A549 (cell line): ENCODE measurements at regions not wholly inside any gene's neighbourhood (a gene's known extent, or its start where the extent isn't known, plus 50 kb on each side); places are given as distances from the start of the nearest gene placed in this dataset.

Experiments used
- ATAC-seq, 2 experiments: fragments of 200-7000 bp in 1 of 2; fragments of >200 bp in 1 of 2; cut with Nextera tagmentation in 1 of 2; cut with Tn5 transposase in 1 of 2; 3 replicates each; pipeline versions ENCODE4 v1.8.0 to v1.9.1; 2018 to 2020; ENCODE audit warnings: mild to moderate bottlenecking in 1 of 2, moderate library complexity in 1 of 2
- CTCF ChIA-PET: fragments of 300-600 bp; sonication (Branson Sonifier 250); formaldehyde crosslinking; extraction: SDS; loops from one replicate; lab custom pipeline; 2021; ENCODE audit warnings: antibody characterized with exemption, inconsistent platforms; lab: Yijun Ruan, JAX
- POLR2A ChIA-PET: fragments of 350-600 bp; formaldehyde crosslinking; extraction: SDS; loops from one replicate; lab custom pipeline; 2021; ENCODE audit warnings: antibody characterized with exemption, inconsistent platforms; lab: Yijun Ruan, JAX
- DNase-seq, 2 experiments: peaks; one replicate each; pipeline versions ENCODE4 v3.0.0 to v3.0.0-alpha.2; 2011 to 2016; ENCODE audit warnings: low read depth in 1 of 2, low spot score in 1 of 2
- FAIRE-seq: peaks from 2 replicates; lab custom pipeline; 2011; peaks lifted over from hg19 to GRCh38; lab: Jason Lieb, UNC
- H3K27ac ChIP-seq, 2 experiments: fragments of >200 bp; sonication (Bioruptor Twin); formaldehyde crosslinking; 3 replicates each; pipeline ENCODE4 v1.5.1; 2016 to 2017
- H3K4me1 ChIP-seq: fragments of >200 bp; sonication (Bioruptor Twin); formaldehyde crosslinking; 3 replicates; pipeline ENCODE4 v1.6.1; 2016
- H3K4me2 ChIP-seq: fragments of >200 bp; sonication (Bioruptor Twin); formaldehyde crosslinking; 3 replicates; pipeline ENCODE4 v1.6.1; 2016
- H3K4me3 ChIP-seq: fragments of >200 bp; sonication (Bioruptor Twin); formaldehyde crosslinking; 3 replicates; pipeline ENCODE4 v1.5.1; 2016
- H3K9me3 ChIP-seq: fragments of >200 bp; sonication (Bioruptor Twin); formaldehyde crosslinking; 3 replicates; pipeline ENCODE4 v1.6.1; 2016
- BCL3 ChIP-seq: fragments of >200 bp; sonication (Bioruptor Twin); formaldehyde crosslinking; IDR thresholded peaks from 3 replicates; pipeline ENCODE4 v1.6.1; 2016
- EP300 ChIP-seq, 2 experiments: fragments of >200 bp; sonication (Bioruptor Twin); formaldehyde crosslinking; IDR thresholded peaks; 2 replicates in 1 of 2; 3 replicates in 1 of 2; pipeline ENCODE4 v1.6.1; 2016 to 2017
- FOSL2 ChIP-seq, 2 experiments: fragments of 450-650 bp in 1 of 2; fragments of >200 bp in 1 of 2; sonication (Bioruptor Twin) in 1 of 2; formaldehyde crosslinking; IDR thresholded peaks; 2 replicates each; pipeline versions ENCODE4 v1.5.0 to v1.6.1; 2016 to 2020; ENCODE audit warnings: mild to moderate bottlenecking in 1 of 2, moderate library complexity in 1 of 2
- FOXS1 ChIP-seq: fragments of 250-450 bp; sonication (Bioruptor Pico); IDR thresholded peaks from 2 replicates; pipeline ENCODE4 v1.5.0; 2020; ENCODE audit warnings: mild to moderate bottlenecking, moderate library complexity
- HDAC2 ChIP-seq: fragments of 200-600 bp; sonication (generic); IDR thresholded peaks from 2 replicates; pipeline ENCODE4 v1.6.1; 2016
- HEYL ChIP-seq: fragments of 250-450 bp; sonication (Bioruptor Pico); IDR thresholded peaks from 2 replicates; pipeline ENCODE4 v1.8.0; 2021; ENCODE audit warnings: mild to moderate bottlenecking, moderate library complexity
- HOXA7 ChIP-seq: fragments of 250-450 bp; sonication (Bioruptor Pico); IDR thresholded peaks from 2 replicates; pipeline ENCODE4 v1.5.0; 2020; ENCODE audit warnings: mild to moderate bottlenecking, moderate library complexity
- HOXB5 ChIP-seq: fragments of 250-450 bp; sonication (Bioruptor Pico); IDR thresholded peaks from 2 replicates; pipeline ENCODE4 v1.5.0; 2020; ENCODE audit warnings: mild to moderate bottlenecking, moderate library complexity
- KDM1A ChIP-seq: fragments of 200-600 bp; sonication (generic); IDR thresholded peaks from 2 replicates; pipeline ENCODE4 v1.6.1; 2016; ENCODE audit warnings: low read depth, mild to moderate bottlenecking
- KDM5A ChIP-seq: fragments of 200-600 bp; sonication (generic); IDR thresholded peaks from 2 replicates; pipeline ENCODE4 v1.6.1; 2016; ENCODE audit warnings: antibody characterized with exemption, mild to moderate bottlenecking
- MYC ChIP-seq: IDR thresholded peaks from 2 replicates; pipeline ENCODE4 v1.6.1; 2012; ENCODE audit warnings: mild to moderate bottlenecking, inconsistent platforms, low read length, improper control_type of control experiment, borderline replicate concordance
- POLR2A ChIP-seq: IDR thresholded peaks from 2 replicates; pipeline ENCODE4 v1.6.1; 2012; ENCODE audit warnings: mild to moderate bottlenecking, low read length
- RAD21 ChIP-seq, 2 experiments: fragments of >200 bp in 1 of 2; sonication (Bioruptor Twin) in 1 of 2; formaldehyde crosslinking in 1 of 2; IDR thresholded peaks in 1 of 2; conservative IDR thresholded peaks in 1 of 2; 2 replicates in 1 of 2; 3 replicates in 1 of 2; pipeline ENCODE4 v1.6.1; 2012 to 2018; ENCODE audit warnings: inconsistent platforms in 1 of 2
- RFX5 ChIP-seq: fragments of 450-650 bp; IDR thresholded peaks from 2 replicates; pipeline ENCODE4 v1.7.1; 2014; ENCODE audit warnings: antibody characterized with exemption, mild to moderate bottlenecking, moderate library complexity
- SMC3 ChIP-seq: fragments of >200 bp; sonication (Bioruptor Twin); formaldehyde crosslinking; IDR thresholded peaks from 3 replicates; pipeline ENCODE4 v1.6.1; 2018; ENCODE audit warnings: inconsistent platforms
- USF2 ChIP-seq: fragments of 450-650 bp; IDR thresholded peaks from 2 replicates; pipeline ENCODE4 v1.6.1; 2014; ENCODE audit warnings: antibody characterized with exemption
- ZNF302 ChIP-seq: fragments of 250-450 bp; sonication (Bioruptor Pico); IDR thresholded peaks from 2 replicates; pipeline ENCODE4 v1.9.0; 2021; ENCODE audit warnings: inconsistent platforms, mild to moderate bottlenecking, moderate library complexity
- WGBS: methylation state at CpG from one replicate; pipeline ENCODE4 v1.1.6; 2017; ENCODE audit errors: missing lambda C conversion rate; 5-methylcytosine and 5-hydroxymethylcytosine counted together
- TF ChIP-seq, protein P1 (sequence below): fragments of 250-450 bp; sonication (Bioruptor Pico); IDR thresholded peaks from 2 replicates; pipeline ENCODE4 v1.5.0; 2020; ENCODE audit warnings: low read depth, mild to moderate bottlenecking, moderate library complexity
- TF ChIP-seq, protein P2 (sequence below): fragments of >200 bp; sonication (Bioruptor Twin); formaldehyde crosslinking; IDR thresholded peaks from 3 replicates; pipeline ENCODE4 v1.5.1; 2016
- TF ChIP-seq, protein P3 (sequence below): IDR thresholded peaks from 2 replicates; pipeline ENCODE4 v1.6.1; 2012

DNA sequence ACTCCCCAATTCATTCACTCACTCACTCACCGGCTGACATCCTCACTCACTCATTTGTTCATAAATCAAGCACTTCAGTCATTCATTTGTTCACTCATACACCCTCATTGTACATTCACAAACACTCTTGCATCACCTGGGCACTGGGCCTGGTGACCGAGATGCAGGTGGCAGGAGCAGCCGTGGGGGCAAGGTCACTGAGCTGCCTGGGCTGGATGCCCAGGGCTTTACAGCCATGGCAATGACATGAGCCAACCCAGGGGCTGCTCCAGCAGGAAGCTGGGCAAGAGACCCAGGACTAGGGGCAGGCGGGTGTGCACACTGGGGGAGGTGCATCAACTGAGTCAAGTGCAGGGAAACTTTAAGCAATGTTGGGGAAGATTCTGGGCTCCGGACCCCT lies 113.6 kb upstream of the IGSF21 start:
- TF ChIP-seq USF2 (no peak), POLR2A (no peak), MYC (no peak), HOXB5 (no peak), HDAC2 (no peak), KDM1A (no peak), BCL3 (no peak), EP300 (IDR thresholded peaks at IDR 0.05) (no peak), FOSL2 (IDR thresholded peaks at IDR 0.05) (no peak), FOSL2 (CRISPR knock-in tag; IDR thresholded peaks at IDR 0.05) (no peak)
- TF ChIP-seq, protein P1, sequence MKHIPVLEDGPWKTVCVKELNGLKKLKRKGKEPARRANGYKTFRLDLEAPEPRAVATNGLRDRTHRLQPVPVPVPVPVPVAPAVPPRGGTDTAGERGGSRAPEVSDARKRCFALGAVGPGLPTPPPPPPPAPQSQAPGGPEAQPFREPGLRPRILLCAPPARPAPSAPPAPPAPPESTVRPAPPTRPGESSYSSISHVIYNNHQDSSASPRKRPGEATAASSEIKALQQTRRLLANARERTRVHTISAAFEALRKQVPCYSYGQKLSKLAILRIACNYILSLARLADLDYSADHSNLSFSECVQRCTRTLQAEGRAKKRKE (CRISPR knock-in tag): no peak
- TF ChIP-seq, protein P2, sequence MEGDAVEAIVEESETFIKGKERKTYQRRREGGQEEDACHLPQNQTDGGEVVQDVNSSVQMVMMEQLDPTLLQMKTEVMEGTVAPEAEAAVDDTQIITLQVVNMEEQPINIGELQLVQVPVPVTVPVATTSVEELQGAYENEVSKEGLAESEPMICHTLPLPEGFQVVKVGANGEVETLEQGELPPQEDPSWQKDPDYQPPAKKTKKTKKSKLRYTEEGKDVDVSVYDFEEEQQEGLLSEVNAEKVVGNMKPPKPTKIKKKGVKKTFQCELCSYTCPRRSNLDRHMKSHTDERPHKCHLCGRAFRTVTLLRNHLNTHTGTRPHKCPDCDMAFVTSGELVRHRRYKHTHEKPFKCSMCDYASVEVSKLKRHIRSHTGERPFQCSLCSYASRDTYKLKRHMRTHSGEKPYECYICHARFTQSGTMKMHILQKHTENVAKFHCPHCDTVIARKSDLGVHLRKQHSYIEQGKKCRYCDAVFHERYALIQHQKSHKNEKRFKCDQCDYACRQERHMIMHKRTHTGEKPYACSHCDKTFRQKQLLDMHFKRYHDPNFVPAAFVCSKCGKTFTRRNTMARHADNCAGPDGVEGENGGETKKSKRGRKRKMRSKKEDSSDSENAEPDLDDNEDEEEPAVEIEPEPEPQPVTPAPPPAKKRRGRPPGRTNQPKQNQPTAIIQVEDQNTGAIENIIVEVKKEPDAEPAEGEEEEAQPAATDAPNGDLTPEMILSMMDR: no peak
- TF ChIP-seq, protein P3, sequence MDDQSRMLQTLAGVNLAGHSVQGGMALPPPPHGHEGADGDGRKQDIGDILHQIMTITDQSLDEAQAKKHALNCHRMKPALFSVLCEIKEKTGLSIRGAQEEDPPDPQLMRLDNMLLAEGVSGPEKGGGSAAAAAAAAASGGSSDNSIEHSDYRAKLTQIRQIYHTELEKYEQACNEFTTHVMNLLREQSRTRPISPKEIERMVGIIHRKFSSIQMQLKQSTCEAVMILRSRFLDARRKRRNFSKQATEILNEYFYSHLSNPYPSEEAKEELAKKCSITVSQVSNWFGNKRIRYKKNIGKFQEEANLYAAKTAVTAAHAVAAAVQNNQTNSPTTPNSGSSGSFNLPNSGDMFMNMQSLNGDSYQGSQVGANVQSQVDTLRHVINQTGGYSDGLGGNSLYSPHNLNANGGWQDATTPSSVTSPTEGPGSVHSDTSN: no peak
- 1% methylated on average over 5 of the region's 5 CpGs for WGBS
- Histone ChIP-seq H3K27ac (no peak overlapping the region), H3K9me3 (no peaks in the 10 kb centered on the region), H3K4me2 (no peak overlapping the region), H3K4me1 (no peaks in the 10 kb centered on the region), H3K4me3 (no peak overlapping the region)
- no peak for ATAC-seq
- POLR2A ChIA-PET: no interaction called here
- FAIRE-seq: no peak
- CTCF ChIA-PET: interaction anchor here (0.7 kb wide), 1 partner anchor 9 kb away, joined by 3 read pairs; no protein-coding TSS in a partner anchor
- DNase-seq: no peak

GRCh38 chr1:17995480-17995879 lies 112.1 kb upstream of the IGSF21 start:
- POLR2A ChIA-PET: no interaction called here
- TF ChIP-seq ZNF302 (CRISPR knock-in tag) (no peak), HEYL (CRISPR knock-in tag) (no peak), HOXA7 (CRISPR knock-in tag) (no peak), RAD21 (conservative IDR thresholded peaks at IDR 0.05 in 1 of 2, IDR thresholded peaks at IDR 0.05 in 1 of 2) (no peak), RFX5 (no peak)
- 6% methylated on average over 1 of the region's 1 CpG for WGBS

DNA sequence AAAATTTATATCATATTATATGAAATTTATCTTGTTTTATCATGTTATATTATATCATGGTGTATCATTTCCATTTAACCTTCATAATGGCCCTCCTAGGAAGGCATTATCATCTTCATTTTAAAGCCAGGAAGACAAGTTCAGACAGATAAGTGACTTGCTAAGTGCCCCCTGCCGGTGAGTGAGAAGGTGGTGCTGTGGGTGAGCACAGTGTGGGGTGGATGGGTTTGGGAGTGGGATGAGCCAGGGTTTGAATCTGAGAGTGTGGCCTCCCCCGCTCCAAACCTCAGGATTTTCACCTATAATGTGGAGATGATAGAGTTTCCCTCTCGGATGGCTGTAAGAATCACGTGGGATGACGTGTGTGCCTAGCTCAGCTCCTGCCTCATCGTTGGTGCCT lies 108.7 kb upstream of the IGSF21 start:
- Histone ChIP-seq H3K4me1 (no peaks in the 10 kb centered on the region), H3K27ac (no peak overlapping the region), H3K9me3 (no peaks in the 10 kb centered on the region), H3K4me3 (no peak overlapping the region), H3K4me2 (no peak overlapping the region)
- 32% methylated on average over 6 of the region's 6 CpGs for WGBS
- ChIA-PET CTCF (interaction anchor here (1.1 to 1.3 kb wide), 3 partner anchors 22 to 337 kb away, joined by 3 read pairs; no protein-coding TSS in a partner anchor), POLR2A (no interaction called here)
- peak in 1 of 2 experiments; percentile 67; a peak in 3 of 6 replicates for ATAC-seq
- peak in 1 of 2 experiments; percentile 31 for DNase-seq
- TF ChIP-seq FOXS1 (CRISPR knock-in tag) (no peak), SMC3 (peak; percentile 34), POLR2A (no peak), RAD21 (conservative IDR thresholded peaks at IDR 0.05 in 1 of 2, IDR thresholded peaks at IDR 0.05 in 1 of 2) (0 out of 5 replicates have a peak, but pooled peaks of 1 of the 2 experiments have one; percentile 20), USF2 (no peak), KDM5A (no peak)
- TF ChIP-seq, protein P2: peak; percentile 22; the same call in 1 of the 3 replicates
- FAIRE-seq: no peak

More at GRCh38 chr1:17995480-17995879, 112.1 kb upstream of the IGSF21 start:
- Histone ChIP-seq H3K4me1 (no peaks in the 10 kb centered on the region), H3K4me2 (no peak overlapping the region), H3K27ac (no peak overlapping the region), H3K9me3 (no peaks in the 10 kb centered on the region), H3K4me3 (no peak overlapping the region)
- CTCF ChIA-PET: no interaction called here
- no peak for FAIRE-seq
- no peak for DNase-seq
- no peak for ATAC-seq
